Epithelial cell of proximal tubule (primary cell): ENCODE measurements at regions not wholly inside any gene's neighbourhood (a gene's known extent, or its start where the extent isn't known, plus 50 kb on each side); places are given as distances from the start of the nearest gene placed in this dataset.

ENCODE experiments used
- DNase-seq: peaks from one replicate; pipeline ENCODE4 v3.0.0-alpha.2; 2011; ENCODE audit warnings: low read depth
- H3K4me3 ChIP-seq: 2 replicates; pipeline ENCODE4 v1.5.1; 2011; ENCODE audit warnings: low read depth, mild to moderate bottlenecking, low read length
- TF ChIP-seq, protein P1 (sequence below): conservative IDR thresholded peaks from 2 replicates; pipeline ENCODE4 v1.5.1; 2012; ENCODE audit warnings: low read depth, mild to moderate bottlenecking, low read length

DNA sequence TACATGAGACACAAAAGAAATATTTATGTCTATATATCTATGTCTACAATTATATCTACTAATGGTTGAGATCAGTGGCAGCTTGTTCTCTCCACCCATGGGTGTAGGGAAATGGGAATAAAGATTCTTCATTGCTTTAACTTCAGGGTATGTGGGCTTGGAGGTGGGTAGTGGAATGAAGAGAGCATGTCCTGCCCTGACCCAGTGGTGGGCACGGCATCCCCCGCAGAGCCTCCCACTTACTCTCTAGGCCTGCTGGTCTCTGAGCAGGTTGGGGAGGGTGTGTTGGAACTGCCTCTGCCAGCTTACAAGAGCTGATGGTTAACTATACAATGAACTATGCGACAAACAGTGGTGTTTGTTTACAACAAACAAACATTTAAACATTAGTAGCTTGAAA lies 152.5 kb upstream of the SKOR2 start:
- TF ChIP-seq, protein P1, sequence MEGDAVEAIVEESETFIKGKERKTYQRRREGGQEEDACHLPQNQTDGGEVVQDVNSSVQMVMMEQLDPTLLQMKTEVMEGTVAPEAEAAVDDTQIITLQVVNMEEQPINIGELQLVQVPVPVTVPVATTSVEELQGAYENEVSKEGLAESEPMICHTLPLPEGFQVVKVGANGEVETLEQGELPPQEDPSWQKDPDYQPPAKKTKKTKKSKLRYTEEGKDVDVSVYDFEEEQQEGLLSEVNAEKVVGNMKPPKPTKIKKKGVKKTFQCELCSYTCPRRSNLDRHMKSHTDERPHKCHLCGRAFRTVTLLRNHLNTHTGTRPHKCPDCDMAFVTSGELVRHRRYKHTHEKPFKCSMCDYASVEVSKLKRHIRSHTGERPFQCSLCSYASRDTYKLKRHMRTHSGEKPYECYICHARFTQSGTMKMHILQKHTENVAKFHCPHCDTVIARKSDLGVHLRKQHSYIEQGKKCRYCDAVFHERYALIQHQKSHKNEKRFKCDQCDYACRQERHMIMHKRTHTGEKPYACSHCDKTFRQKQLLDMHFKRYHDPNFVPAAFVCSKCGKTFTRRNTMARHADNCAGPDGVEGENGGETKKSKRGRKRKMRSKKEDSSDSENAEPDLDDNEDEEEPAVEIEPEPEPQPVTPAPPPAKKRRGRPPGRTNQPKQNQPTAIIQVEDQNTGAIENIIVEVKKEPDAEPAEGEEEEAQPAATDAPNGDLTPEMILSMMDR, result no peak
- DNase-seq, result no peak
- H3K4me3 ChIP-seq, result no peak overlapping the region

- H3K4me3 ChIP-seq, result no peak overlapping the region
- TF ChIP-seq, protein P1, result no peak
- no peak for DNase-seq
Observed at GRCh38 chr18:47403317-47403716, 151.9 kb upstream of the SKOR2 start.

GRCh38 chr18:47399475-47399874 lies 148.0 kb upstream of the SKOR2 start:
- TF ChIP-seq, protein P1, result no peak
- DNase-seq, result no peak
- H3K4me3 ChIP-seq, result no peak overlapping the region

GRCh38 chr18:47397671-47398319 lies 146.3 kb upstream of the SKOR2 start:
- TF ChIP-seq, protein P1, result peak; percentile 42
- no peak overlapping the region for H3K4me3 ChIP-seq
- no peak for DNase-seq

GRCh38 chr18:47391665-47392064 lies 140.2 kb upstream of the SKOR2 start:
- H3K4me3 ChIP-seq, result no peak overlapping the region
- TF ChIP-seq, protein P1, result no peak
- DNase-seq, result no peak

- no peak overlapping the region for H3K4me3 ChIP-seq
- TF ChIP-seq, protein P1, result no peak
Observed at GRCh38 chr18:47390410-47391024, 139.1 kb upstream of the SKOR2 start.

DNA sequence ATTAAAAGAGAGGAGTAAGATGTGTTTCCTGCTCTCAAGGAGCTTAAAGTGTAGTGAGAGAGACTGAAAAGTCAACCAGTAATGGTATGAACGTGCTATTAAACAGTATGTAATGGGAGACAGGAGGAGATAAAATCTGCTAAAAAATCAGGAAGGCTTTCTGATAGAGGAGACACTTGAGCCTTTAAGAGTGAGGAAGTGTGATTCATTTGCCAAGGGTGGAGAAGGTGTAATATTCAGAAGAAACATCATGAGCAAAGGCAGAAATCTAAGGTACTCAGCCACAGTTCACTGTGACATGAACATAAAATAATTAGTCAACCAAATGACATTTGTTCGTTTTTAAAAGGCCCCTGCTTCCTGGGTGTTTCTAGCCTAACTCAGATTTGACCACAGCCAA lies 137.8 kb upstream of the SKOR2 start:
- no peak overlapping the region for H3K4me3 ChIP-seq
- no peak for DNase-seq
- TF ChIP-seq, protein P1, result no peak

More at GRCh38 chr18:47390410-47391024, 139.1 kb upstream of the SKOR2 start:
- no peak for DNase-seq
